ENCODE measurements at regions not wholly inside any gene's neighbourhood (a gene's known extent, or its start where the extent isn't known, plus 50 kb on each side); places are given as distances from the start of the nearest gene placed in this dataset.
"Not testable (repeated sequence)": the region's sequence is repeated elsewhere in the genome, so short reads cannot be mapped to it uniquely, and the experiment has no call there.

DNA sequence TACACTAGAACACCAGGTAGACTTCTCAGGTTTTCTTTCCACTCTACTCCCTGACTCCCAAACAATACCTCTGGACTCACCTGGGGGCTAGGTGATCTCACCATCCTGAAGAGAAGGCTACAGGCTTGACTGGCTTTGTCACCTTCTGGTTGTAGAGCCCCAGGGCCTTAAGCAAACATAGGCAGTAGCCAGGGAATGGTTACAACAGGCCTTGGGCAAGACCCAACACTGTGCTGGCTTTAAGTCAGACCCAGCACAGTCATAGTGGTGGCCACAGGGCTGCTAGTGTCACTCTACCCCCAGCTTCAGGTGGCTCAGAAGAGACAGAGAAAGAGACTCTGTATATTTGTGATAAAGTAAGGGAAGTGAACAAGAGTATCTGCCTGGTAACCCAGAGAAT, 118.1 kb upstream of the EMCN start:
- TF ChIP-seq, protein P1, sequence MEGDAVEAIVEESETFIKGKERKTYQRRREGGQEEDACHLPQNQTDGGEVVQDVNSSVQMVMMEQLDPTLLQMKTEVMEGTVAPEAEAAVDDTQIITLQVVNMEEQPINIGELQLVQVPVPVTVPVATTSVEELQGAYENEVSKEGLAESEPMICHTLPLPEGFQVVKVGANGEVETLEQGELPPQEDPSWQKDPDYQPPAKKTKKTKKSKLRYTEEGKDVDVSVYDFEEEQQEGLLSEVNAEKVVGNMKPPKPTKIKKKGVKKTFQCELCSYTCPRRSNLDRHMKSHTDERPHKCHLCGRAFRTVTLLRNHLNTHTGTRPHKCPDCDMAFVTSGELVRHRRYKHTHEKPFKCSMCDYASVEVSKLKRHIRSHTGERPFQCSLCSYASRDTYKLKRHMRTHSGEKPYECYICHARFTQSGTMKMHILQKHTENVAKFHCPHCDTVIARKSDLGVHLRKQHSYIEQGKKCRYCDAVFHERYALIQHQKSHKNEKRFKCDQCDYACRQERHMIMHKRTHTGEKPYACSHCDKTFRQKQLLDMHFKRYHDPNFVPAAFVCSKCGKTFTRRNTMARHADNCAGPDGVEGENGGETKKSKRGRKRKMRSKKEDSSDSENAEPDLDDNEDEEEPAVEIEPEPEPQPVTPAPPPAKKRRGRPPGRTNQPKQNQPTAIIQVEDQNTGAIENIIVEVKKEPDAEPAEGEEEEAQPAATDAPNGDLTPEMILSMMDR (IDR thresholded peaks at IDR 0.05): no peak
- H3K9me3 ChIP-seq: no peaks in the 10 kb centered on the region
- no peak for DNase-seq
- no peaks in the 10 kb centered on the region for H3K27me3 ChIP-seq
- H3K4me1 ChIP-seq: no peaks in the 10 kb centered on the region
- H3K36me3 ChIP-seq: no peaks in the 10 kb centered on the region
- intact Hi-C loops (cut with DNase I): no loop called here
- no peak overlapping the region for H3K27ac ChIP-seq
- ATAC-seq: no peak
- no peak overlapping the region for H3K4me3 ChIP-seq

DNA sequence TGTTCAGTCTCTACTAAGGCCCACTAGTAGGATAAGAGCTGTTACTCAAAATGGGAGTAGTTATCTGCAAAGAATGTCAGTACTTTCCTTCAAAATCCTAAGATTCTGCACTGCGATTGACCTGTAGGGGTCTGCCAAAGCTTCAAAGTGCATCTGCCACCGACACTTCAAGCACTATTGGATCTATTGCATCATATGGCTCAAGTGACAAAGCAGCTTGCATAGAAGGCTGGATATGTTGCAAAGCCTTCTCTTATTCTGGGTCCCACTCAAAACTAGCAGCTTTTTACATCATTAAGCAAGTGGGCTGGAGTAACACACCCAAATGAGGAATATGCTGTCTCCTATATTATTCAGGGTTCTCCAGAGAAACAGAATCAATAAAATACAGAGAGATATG, 115.4 kb upstream of the EMCN start:
- ATAC-seq: no peak
- TF ChIP-seq, protein P1 (IDR thresholded peaks at IDR 0.05): no peak

DNA sequence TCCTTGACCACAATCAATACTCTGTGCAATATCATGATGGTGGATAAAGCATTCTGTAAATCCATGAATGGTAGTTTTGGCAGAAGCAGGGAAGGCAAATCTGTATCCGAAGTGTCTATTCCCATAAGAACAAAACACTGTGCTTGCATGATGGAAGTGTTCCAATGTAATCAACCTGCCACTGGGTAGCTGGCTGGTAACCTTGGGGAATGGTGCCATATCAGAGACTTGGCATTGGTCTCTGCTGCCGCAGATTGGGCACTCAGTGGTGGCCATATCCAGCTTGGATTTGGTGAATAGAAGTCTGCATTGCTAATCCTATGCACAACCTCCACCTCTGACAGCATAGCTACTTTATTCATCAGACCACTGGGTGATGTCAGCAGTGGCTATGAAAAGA, 114.3 kb upstream of the EMCN start:
- Histone ChIP-seq H3K36me3 (no peaks in the 10 kb centered on the region), H3K27me3 (no peaks in the 10 kb centered on the region), H3K9me3 (no peaks in the 10 kb centered on the region), H3K27ac (no peak overlapping the region), H3K4me3 (no peak overlapping the region), H3K4me1 (no peaks in the 10 kb centered on the region)
- no peak for DNase-seq
- TF ChIP-seq, protein P1 (IDR thresholded peaks at IDR 0.05): no peak
- ATAC-seq: no peak
- intact Hi-C loops (cut with DNase I): no loop called here

More for the DNA sequence above, 115.4 kb upstream of the EMCN start:
- H3K4me1 ChIP-seq: no peaks in the 10 kb centered on the region
- no peaks in the 10 kb centered on the region for H3K36me3 ChIP-seq
- no peak for DNase-seq
- H3K27ac ChIP-seq: no peak overlapping the region
- no peaks in the 10 kb centered on the region for H3K27me3 ChIP-seq
- intact Hi-C loops (cut with DNase I): no loop called here
- H3K9me3 ChIP-seq: no peaks in the 10 kb centered on the region
- H3K4me3 ChIP-seq: no peak overlapping the region

DNA sequence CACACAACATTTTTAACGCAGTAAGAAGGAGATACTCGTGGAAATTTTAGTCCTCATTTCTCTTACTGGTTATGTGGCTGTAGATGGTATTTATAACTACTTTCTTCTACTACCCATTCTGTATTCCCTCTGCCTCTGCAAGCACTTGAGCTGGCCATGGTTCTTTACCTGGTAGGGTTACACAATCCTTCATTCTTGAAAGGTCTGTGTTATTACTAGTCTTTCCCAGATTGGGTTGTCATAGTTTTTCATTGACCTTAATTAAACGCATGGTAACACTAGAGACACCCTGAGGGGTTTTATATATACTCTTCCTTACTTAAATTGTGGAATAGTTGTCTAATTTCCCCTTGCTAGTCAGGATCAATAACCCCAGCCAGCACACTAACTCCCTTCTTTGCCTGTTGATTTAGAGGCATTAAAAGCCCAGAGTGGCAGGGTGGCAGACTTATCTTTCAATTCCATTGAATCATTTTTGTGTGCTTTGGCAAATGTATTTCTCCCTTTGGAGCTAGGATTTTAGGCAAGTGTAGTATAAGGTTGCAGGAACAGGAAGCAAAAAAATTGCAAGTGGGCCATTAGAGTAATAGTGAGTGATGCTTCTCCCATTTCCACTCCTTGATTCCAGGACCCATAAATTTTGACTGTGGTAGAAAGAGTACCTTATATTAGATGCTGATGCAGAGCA, 113.6 kb upstream of the EMCN start:
- TF ChIP-seq, protein P1 (IDR thresholded peaks at IDR 0.05): no peak

DNA sequence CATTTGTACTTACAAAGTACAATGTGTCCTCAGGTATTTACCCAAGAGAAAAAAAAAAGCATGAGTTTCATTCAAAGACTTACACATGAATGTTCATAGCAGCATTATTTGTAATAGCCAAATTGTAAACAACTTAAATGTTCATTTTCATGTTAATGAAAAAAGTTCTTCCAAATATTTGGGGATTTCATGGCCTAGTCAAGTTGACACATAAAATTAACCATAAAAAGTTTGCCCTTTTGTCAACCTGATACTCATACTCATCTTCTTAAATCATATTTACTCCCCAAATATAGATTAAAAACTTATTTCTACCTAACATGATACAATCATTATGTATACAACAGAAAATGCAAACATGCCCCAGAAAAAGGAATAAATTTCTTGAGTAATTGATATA, 112.5 kb upstream of the EMCN start:
- Histone ChIP-seq H3K4me3 (no peak overlapping the region), H3K27me3 (no peaks in the 10 kb centered on the region), H3K27ac (no peak overlapping the region), H3K4me1 (no peaks in the 10 kb centered on the region), H3K36me3 (no peaks in the 10 kb centered on the region), H3K9me3 (no peaks in the 10 kb centered on the region)
- TF ChIP-seq, protein P1 (IDR thresholded peaks at IDR 0.05): no peak
- DNase-seq (no peak), ATAC-seq (no peak)
- intact Hi-C loops (cut with DNase I): no loop called here

More for the DNA sequence above, 113.6 kb upstream of the EMCN start:
- intact Hi-C loops (cut with DNase I): no loop called here
- H3K9me3 ChIP-seq: no peaks in the 10 kb centered on the region
- H3K27ac ChIP-seq: no peak overlapping the region
- ATAC-seq (no peak), DNase-seq (no peak)
- no peak overlapping the region for H3K4me3 ChIP-seq
- H3K36me3 ChIP-seq: no peaks in the 10 kb centered on the region
- no peaks in the 10 kb centered on the region for H3K4me1 ChIP-seq
- H3K27me3 ChIP-seq: no peaks in the 10 kb centered on the region

DNA sequence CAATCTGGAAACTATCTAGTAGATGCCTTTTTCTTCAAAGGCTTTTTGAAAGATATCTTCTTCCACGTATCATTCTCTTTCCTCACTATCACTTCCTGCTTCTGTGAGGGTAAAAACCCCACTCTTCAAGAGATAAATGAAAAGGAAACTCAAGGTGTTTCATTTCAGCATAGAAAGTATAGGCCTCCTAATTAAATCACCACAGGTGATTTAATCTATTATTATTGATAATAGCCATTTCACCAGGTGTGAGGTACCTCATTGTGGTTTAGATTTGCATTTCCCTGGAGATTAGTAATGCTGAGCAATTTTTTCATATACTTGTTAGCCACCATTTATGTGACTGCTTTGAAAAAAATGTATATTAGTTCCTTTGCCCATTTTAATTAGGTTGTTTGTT, 92.0 kb upstream of the EMCN start:
- Histone ChIP-seq H3K27me3 (no peaks in the 10 kb centered on the region), H3K36me3 (no peaks in the 10 kb centered on the region), H3K27ac (no peak overlapping the region), H3K9me3 (no peaks in the 10 kb centered on the region), H3K4me3 (no peak overlapping the region), H3K4me1 (no peaks in the 10 kb centered on the region)
- TF ChIP-seq, protein P1 (IDR thresholded peaks at IDR 0.05): no peak
- intact Hi-C loops (cut with DNase I): no loop called here
- no peak for ATAC-seq
- DNase-seq: no peak

DNA sequence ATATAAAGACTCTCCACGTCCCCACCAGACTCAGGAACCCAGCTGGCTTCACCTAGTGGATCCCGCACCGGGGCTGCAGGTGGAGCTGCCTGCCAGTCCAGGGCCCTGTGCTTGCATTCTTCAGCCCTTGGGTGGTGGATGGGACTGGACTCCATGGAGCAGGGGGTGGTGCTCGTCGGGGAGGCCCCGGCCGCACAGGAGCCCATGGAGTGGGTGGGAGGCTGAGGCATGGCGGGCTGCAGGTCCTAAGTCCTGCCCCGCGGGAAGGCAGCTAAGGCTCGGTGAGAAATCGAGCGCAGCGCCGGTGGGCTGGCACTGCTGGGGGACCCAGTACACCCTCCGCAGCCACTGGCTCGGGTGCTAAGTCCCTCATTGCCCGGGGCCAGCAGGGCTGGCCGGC, 90.8 kb upstream of the EMCN start:
- intact Hi-C loops (cut with DNase I); H3K27me3 ChIP-seq; H3K36me3 ChIP-seq; H3K4me3 ChIP-seq; DNase-seq; H3K9me3 ChIP-seq; ATAC-seq; H3K27ac ChIP-seq; H3K4me1 ChIP-seq: not testable (repeated sequence)
